Thyroid gland (tissue), 4 donors: ENCODE measurements at regions not wholly inside any gene's neighbourhood (a gene's known extent, or its start where the extent isn't known, plus 50 kb on each side); places are given as distances from the start of the nearest gene placed in this dataset.

Experiments
- CTCF ChIP-seq, 6 experiments: fragments of 200-600 bp in 3 of 6; fragments of 450-650 bp in 3 of 6; sonication (generic) in 3 of 6; IDR thresholded peaks; one replicate each; pipeline ENCODE4 v1.5.1; 2016 to 2019; ENCODE audit warnings: antibody characterized with exemption in 6 of 6, mild to moderate bottlenecking in 2 of 6, inconsistent platforms in 1 of 6, moderate library complexity in 1 of 6
- POLR2A ChIP-seq, 2 donors: fragments of 450-650 bp; IDR thresholded peaks; one replicate each; pipeline ENCODE4 v1.6.1; 2017; ENCODE audit warnings: antibody characterized with exemption in 2 of 2, mild to moderate bottlenecking in 2 of 2, moderate library complexity in 1 of 2

DNA sequence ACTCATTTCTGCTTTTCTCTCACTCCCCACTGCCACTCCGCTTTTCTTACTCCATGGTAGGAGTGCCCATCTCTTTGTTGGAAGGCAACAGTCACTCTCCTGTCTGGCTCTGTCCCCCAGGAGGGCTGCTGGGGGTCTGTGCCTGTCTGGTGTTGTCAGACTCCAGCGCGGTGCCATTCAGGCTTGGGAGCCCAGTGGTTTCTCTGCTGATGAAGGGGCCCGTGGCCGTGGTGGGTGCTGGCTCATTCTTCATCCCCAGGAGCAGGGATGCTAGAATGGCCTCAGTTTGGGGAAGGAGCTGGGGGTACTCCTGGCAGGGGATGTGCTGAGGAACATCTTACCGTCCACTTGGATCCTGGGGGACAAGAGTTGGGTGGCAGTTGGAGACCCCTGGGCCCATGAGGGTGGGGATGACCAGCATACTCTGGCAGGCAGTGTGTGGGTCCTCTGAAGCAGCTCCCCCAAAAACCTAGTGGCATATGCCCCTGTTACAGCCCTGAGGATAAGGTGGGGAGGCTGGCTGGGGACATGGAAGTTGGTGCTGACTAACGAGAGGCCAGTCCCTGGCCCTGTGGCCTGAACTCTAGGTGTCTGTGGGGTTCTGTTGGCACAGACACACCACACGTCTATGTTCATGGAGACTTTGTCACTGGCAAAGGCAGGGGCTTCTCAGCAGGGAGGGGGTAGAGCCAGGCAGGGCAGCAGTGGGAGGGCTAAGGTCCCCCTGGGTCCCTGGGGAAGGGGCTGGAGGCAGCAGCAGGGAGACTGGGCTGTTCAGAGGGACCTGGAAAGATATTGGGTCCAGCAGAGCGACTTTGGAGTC is 102.8 kb upstream of the RET start:
- TF ChIP-seq POLR2A (IDR thresholded peaks at IDR 0.05) (no peak), CTCF (IDR thresholded peaks at IDR 0.05) (no peak)
